NCI-H82 treated with DMSO at 0.1 percent for 48 hours (cell line): ENCODE measurements at regions not wholly inside any gene's neighbourhood (a gene's known extent, or its start where the extent isn't known, plus 50 kb on each side); places are given as distances from the start of the nearest gene placed in this dataset.

Experiments
- DNase-seq: peaks from one replicate; lab custom pipeline; 2025; ENCODE audit not compliant: unreplicated experiment; lab: John Stamatoyannopoulos, UW

DNA sequence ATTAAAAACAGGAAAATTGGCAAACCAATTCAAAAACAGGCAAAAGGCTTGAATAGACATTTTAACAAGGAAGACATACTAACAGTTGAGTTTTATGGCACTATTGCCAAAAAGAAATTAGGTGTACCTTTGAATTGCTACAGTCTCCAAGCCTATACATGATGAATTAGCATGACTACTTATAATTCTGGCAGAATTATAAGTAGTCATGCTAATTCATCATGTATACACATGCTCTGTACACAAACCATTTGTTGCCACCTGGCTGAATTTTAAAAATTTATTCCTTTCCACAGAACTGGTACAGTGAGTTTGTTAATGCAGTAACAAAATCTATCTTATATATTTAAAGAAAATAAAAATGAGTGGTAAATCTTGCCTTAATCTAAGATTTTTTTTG lies 1332.0 kb upstream of the CRIM1 start:
- no peak for DNase-seq

DNA sequence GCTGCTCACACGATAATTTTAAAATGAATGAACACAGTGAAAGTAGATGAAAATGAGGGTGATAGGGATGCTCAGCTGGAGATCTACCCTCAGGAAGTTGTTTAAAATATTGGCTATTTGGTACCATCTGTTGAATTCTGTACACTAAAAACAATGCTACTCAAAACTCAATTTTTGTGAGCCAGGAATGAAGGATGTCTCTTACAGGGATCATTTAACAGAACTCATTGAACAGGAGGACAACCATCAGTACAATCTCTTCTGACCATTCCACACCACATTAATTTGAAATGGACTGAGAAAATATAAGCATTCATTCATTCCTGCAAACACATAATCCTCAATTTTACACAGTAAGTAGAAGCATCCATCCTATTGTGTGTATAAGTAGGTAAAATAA lies 1355.1 kb upstream of the CRIM1 start:
- DNase-seq: no peak

DNA sequence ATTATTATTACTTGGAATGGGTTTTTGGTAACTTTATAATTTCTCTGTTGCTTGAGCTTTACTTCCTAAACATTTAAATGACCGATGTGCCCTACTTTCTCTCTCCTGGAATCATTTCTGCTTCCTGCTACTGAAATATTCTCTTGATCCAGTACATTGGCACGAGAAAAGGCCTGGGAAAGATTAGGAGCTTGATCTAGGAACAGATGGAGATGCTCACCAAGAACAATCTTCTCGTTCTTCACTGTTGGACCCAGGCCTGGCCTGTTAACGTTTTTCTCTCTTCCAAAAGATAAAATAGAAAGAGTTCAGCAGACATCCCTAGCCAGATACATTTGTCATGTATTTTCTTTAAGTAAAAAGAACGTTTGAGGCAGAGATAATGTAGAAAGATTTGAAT lies 1356.8 kb upstream of the CRIM1 start:
- no peak for DNase-seq

DNA sequence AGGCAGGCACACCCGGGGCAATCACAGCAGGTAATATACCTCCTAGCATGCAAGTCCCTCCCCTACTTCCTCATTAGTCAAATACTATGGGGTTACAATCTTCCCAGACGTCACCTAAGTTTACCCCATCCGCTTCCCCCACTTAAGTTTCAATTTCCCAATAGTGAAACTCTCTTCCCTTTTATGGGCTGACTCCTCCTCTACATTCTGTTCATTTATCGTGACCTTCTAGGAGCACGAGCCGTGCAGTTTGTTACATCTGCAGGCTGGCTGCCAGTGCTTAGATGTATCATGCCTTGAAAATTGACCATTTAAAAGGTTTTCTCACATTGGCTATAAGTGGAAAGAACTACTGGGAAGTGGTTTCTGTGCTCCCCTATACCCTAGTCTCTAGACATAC lies 1357.8 kb upstream of the CRIM1 start:
- no peak for DNase-seq

DNA sequence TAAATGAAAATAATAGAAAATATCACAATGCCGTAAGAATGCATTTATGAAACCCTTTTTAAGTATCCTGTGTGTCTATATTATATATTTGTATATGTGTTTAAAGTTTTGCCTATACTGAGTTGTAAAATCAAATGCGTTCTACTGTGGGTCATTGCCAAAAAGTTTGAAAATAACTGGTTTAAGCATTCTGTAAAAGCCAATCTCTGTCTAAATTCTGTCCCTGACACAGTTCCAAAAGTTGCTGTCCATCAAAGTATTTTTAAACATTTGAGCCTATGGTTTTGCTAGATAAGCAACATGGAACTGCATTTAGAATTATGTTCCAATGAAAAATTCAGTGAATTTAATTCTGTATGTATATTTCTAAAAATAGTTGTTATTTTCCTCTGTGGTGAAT lies 1360.4 kb upstream of the CRIM1 start:
- DNase-seq: no peak

DNA sequence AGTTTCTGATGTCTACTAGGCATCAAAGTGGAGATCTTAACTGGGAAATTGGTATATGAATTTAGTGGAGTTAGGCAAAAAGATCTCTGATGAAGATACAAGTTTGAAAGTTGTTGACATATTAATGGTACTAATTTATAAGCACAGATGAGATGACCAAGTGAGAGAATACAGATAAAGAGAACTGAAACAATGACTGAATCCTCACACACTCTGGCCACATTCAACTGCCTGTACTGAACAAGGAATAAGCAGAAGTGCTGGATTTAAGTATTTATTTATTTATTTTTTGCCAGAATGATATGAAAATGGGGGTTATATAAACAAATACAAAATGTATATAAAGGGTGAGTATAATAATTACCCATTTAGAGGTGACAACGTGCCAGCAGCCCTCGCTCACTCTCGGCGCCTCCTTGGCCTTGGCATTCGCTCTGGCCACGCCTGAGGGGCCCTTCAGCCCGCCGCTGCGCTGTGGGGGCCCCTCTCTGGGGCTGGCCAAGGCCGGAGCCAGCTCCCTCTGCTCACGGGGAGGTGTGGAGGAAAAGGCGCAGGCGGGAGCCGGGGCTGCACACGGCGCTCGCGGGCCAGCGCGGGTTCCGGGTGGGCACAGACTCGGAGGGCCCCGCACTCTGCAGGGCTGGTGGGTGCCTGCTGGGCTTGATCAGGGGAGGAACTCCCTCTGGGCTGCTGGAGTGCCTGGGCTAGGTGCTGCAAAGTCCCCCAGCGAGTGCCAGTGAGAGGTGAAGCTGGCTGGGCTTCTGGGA lies 1363.9 kb upstream of the CRIM1 start:
- DNase-seq: no peak

DNA sequence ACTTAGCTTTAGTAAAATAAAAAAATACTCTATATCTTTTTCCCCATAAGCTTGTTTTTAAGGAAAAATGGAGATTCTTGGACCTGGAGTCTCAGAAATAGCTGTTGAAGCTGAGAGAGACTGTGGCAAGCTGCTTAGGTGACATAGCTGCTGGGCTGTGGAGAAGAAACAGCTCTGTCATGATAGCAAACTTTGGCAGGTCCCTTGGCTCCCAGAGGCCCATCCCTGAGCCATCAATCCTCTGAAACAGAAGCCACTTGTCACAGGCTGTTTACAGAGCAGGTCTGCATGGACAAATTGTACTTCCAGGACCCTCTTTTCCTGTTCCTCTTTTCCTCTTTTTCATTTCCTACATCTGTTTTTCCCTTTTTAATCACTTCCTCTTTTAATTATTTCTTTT lies 1370.1 kb upstream of the CRIM1 start:
- no peak for DNase-seq

DNA sequence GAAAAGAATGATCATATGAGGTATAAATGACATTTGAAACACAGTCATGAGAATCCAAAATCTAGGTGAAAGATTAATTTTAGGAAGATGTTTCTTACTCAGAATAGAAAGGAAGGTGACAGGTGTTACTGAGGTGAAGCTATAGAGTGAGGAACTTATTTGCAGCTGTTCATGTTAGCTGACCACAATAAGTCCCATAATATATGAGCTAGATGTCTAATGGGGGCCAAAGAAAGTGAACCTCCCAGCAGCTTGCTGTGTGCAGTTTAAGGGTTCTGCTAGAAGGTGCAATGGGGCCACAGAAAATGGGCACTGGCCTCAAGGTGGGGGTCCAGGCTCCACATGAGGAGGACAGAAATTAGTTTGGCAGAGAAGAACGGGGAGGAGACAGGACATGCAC lies 1374.9 kb upstream of the CRIM1 start:
- no peak for DNase-seq

DNA sequence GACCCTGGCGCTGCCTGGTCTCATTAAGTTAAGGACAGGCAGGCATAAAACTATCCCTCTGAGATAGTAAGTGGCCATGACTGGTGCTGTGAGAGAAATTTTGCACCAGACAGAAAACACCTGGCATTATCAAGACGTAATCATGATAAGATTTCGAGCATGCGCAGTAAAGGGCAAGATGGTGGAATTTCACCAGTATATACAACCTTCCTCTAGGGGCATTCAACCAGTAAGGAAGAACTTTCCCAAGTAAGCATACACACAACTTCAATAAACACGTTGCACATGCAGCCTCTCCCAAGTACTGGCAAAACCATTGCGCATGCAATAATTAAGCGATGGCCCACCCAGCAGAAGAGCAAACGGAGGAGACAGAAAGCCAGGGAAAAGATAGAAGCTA lies 1376.4 kb upstream of the CRIM1 start:
- no peak for DNase-seq

DNA sequence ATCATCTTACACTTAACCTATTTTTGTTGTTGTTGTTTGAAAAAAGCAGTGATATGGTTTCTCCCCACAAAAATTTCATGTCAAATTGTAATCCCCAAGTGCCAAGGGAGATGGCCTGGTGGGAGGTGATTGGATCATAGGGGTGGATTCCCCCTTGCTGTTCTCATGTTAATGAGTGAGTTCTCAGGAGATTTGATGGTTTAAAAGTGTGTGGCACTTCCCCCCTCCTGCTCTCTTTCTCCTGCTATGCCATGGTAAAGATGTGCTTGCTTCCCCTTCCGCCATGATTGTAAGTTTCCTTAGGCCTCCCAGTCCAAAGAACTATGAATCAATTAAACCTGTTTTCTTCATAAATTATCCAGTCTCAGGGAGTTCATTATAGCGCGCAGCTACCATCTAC lies 1362.7 kb upstream of the FAM98A start:
- DNase-seq: no peak

DNA sequence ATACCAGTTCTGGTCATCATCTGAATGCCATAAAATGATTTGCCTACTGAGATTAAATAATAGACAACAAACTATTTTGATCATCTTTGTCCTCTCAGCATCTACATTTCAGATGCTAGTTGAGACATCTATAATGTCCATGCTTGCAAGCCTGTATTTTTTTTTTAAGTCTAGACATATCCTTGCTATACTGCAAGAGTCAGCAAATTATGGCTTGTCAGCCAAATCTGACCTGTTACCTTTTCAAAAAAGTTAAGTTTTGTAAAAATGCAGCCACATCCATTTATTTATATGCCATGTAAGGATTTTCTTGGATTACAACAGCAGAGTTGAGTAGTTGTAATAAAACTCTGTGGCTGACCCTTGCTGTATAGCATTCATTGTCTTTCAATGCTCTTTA lies 1355.7 kb upstream of the FAM98A start:
- no peak for DNase-seq

DNA sequence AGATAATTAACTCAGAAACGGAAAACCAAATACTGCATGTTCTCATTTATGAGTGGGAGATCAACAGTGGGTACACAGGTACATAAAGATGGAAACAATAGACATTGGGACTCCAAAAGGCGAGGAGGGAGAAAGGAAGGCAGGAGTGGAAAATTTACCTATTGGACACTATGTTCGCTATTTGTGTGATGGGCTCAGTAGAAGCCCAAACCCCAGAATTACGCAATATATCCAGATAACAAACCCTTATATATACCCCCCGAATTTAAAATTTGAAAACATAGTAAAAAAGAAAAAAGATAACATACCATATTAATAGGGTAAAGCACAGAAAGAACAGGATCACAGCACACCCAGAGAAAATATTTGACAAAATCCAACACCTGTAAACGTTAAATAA lies 1351.7 kb upstream of the FAM98A start:
- no peak for DNase-seq

DNA sequence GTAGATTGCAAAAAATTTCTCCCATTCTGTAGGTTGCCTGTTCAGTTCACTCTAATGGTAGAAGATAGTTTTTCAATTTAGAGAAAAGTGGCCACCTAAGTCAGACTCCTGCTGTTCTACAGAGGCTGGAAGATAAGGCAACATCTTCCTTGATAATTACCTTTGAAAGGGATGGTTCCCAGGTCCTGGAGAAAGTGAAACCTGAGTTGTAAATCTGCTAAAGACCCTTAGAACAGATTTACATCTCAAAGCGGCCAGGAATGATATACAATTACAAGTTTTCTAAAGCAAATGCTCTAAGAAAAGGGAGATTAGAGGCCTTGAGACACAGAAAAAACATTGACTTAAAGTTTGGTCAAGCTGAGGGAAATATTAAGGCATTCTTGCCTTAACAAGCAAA lies 1350.2 kb upstream of the FAM98A start:
- no peak for DNase-seq

DNA sequence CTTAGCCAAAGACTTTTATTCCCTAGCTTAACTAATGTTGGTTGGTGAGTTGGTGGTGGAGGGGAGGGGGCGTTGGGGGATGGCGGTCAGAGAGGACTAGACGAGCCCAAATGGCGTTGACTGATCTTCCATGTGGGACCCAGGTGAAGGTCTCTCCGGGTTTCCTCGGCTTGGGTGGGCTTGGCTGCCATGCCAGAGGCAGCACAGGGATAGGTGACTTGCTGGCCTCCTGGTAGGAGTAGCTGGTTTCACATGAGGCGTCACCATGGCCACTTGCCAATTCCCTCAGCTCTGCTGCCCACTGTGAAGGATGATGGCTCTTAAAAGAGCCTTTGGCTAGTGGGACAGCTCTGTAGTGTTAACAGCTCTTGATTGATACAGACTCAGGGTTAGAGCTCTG lies 1337.0 kb upstream of the FAM98A start:
- no peak for DNase-seq

DNA sequence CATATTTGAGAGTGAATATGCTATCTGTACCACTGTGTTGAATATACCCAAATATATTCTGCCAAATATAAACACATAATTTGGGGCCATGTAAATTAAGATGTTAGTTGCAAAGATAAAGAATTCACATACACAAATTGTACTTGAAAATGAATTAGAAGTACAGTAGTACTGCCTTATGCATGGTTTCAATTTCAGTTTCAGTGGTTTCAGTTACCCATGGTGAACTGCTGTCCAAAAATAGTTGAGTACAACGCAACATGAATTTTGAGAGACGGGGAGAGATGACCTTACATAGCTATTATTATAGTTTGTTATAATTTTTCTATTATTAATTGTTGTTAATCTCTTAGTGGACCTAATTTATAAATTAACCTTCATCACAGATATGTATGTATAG lies 1313.0 kb upstream of the FAM98A start:
- no peak for DNase-seq

DNA sequence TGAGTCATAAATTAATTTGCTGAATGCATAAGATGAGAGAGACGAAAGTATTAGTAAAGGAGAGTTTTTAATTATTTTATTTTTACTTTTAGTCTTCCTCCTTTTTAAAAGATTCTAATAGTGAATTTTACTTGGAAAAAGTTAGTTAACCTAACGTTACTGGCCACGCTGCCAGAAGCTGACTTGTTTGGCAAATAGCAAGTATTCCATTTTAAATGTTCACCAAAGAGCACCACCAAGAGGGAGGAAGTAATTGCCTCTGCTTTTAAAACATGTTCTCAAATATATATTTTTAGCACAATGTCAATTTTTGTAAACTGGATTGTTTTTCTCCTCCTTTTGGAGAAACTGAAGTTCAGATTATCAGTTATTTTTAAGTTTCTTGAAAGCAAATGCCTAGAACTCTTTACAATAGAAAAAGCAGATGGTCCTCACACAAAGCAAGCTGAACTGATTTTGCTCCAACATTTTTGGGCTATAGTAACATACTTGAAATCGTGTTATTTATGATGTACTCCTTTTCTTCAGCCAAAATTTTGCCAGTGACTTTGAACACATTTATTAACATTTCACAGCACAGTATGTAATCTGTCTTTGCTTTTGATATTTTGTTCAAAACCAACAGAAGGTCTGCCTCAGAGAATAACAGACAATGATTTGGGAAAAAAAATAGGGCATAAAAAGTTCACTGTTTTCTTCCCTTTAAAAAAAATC lies 1311.0 kb upstream of the FAM98A start:
- no peak for DNase-seq

DNA sequence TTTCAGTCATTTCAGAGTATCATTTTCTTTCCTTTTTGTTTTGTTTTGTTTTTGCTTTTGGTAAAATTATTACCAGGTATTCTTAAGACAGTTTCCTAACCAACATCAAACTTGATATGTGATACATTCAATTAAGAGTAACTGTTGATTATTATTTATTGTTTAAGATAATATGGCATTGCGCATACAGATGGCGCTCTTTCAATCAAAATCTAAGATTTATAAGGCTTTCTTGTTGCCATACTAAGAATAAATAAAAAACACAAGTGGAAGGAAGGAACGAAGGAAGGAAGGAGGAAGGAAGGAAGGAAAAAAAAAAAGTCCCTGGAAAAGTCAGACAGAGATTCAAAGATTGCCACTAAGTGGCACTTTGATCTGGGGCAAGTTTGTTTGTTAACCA lies 1308.7 kb upstream of the FAM98A start:
- no peak for DNase-seq

DNA sequence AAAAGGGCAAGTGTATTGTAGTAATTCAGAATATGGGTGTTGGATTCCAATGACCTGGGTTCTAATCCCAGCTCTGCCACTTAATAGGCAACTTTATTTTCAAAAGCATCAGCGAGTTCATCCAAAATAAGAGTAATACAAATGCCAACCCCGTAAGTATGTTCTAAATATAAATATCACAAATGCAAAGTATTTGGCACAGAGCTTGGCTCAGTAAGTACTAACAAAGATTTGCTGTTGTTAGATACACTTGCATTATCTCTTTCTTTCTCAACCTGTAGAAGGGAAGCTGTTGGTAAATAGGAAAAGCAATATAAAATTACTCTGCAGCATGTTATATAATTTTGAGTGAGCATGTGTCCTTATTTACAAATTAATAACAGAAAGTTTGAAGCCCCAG lies 1302.6 kb upstream of the FAM98A start:
- no peak for DNase-seq

DNA sequence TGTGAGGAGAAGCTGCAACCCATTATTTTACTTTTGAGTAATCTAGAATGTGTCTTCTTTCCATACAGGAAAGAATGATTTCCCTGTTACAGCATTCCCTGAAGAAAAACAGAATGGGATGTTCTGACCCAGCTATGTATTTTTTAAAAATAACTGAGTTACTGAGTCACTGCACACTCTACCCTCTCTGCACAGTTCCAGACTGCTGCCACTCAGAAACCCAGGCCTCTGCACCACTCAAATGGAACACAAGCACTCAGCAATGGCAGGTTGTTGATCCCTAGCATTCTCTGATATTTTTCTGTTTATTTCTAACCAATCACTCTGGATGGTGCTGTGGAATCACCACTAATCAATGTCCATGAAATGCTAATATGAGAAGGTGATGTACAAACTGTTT lies 1300.0 kb upstream of the FAM98A start:
- no peak for DNase-seq

DNA sequence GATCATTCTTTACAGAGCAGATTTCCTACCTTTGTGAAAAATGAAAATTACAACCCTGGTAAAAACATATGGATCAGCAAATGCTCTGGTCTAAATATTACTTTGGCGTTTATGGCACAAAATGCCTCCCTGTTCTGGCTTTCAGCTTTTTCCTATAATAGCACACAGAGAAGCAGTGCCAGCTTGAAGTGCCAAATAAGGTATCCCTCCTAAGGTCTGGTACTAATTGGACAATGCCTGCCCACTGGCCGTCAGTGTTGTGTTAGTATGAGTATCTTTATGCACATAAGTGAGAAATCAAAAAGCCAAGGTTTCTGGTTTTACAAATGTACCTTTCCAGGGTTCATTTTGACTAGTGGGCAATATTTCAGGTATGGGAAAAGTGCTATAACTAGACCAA lies 1293.7 kb upstream of the FAM98A start:
- DNase-seq: no peak

DNA sequence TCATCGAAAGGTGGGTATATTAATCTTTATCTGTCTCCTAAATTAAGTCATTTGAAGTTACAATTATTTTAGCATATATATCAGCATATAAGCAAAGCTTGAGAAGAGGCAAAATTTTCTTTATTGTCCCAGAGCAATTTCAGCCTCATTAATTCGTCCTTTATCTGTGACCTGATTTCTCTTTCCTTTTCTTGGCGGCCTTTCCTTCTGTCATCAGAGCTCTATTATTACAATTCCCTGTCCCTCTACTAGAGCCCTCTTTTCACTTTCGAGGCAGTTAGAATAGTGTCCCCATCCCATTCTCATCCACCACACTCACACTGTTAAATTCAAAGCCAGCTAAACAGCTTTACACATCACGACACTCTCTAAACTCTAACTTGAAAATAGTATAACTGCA lies 1293.2 kb upstream of the FAM98A start:
- no peak for DNase-seq

DNA sequence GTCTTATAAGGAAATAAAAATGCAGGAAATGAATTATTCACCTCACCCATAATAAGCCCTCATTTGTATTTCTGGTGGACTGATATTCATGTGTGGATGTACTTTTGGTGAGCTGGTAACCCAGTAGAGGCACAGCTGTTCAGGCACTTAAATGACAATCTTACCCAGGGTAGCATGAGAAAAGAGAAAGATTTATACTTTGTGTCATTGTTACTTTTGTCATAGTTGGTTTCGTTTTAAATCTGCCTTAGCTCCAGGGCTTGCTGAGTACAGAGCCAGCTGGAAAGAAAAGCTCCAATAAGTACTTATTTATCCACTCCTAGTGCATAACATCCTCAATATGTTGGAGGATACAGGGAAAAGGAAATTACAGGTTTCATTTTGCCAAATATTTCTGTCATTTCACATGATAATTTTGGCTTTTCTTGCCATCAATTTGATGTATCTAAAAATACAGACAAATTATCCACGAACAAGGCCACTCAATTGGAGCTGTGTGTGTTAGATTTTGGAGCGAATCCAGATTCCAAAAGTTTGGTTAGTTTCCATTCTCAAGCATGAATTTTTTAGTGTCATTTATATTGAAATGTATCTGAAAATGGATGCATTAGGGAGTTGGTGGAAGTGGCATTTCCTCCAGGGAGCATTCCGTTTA lies 1276.1 kb upstream of the FAM98A start:
- no peak for DNase-seq
